AG04450 (cell line): ENCODE measurements at regions not wholly inside any gene's neighbourhood (a gene's known extent, or its start where the extent isn't known, plus 50 kb on each side); places are given as distances from the start of the nearest gene placed in this dataset.

Experiments used
- CTCF ChIA-PET: fragments of 300-600, 350-600 bp; formaldehyde crosslinking; extraction: SDS; loops from one replicate; lab custom pipeline; 2022; ENCODE audit warnings: antibody characterized with exemption, inconsistent platforms; lab: Charles Lee
- POLR2A ChIA-PET: fragments of 350-600 bp; formaldehyde crosslinking; extraction: SDS; loops from one replicate; lab custom pipeline; 2021; ENCODE audit warnings: antibody characterized with exemption, inconsistent platforms; lab: Yijun Ruan, JAX
- DNase-seq: peaks from one replicate; pipeline ENCODE4 v3.0.0-alpha.2; 2011; ENCODE audit warnings: low read depth, low spot score
- H3K27ac ChIP-seq: one replicate; pipeline ENCODE4 v1.5.1; 2012; ENCODE audit warnings: low read depth, low read length, control low read depth
- H3K27me3 ChIP-seq: one replicate; pipeline ENCODE4 v1.6.0; 2012; ENCODE audit warnings: low read length; ENCODE audit not compliant: control insufficient read depth, insufficient read depth
- H3K4me3 ChIP-seq: 2 replicates; pipeline ENCODE4 v1.5.1; 2011; ENCODE audit warnings: mild to moderate bottlenecking, low read depth, low read length, control low read depth
- H3K9me3 ChIP-seq: 2 replicates; pipeline ENCODE4 v1.5.1; 2012; ENCODE audit warnings: low read length; ENCODE audit not compliant: control insufficient read depth, insufficient read depth
- TF ChIP-seq, protein P1 (sequence below): IDR thresholded peaks from 2 replicates; pipeline ENCODE4 v1.5.1; 2011; ENCODE audit warnings: low read depth, low read length, control low read depth, inconsistent platforms

DNA sequence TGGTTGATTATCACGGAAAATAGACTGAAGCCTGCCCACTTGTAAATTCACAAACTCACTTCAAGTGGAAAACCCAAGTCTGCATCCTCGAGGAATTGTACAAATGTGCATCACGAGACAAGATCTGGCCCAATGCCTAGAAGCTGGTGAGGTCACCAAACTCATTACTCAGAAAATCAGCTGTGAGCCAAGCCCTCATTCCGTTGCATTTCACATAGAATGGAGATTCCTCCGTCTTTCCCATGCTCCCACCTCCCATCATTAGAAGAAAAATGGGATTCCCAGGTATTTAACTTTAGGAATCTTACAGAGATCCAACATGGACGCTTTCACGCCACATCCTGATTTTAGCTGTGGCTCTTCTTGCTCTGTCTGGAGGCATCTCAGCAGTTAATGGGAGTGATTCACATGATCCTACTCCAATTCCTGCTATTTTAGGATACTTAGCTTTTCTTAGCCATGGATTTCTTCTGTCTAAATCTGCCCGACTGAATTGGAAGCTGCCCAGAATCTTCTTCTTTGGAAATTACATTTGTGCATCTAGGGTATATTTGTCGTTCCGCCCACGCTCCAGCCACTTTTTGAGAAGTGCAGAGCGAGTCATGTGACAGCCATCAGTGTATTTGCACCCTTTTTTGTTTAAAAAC is 68.7 kb upstream of the STMND1 start:
- H3K27me3 ChIP-seq = no peaks in the 10 kb centered on the region
- H3K9me3 ChIP-seq = no peaks in the 10 kb centered on the region; the same call in 1 of the 2 replicates
- ChIA-PET CTCF (interaction anchor here (1.0 to 1.6 kb wide), 4 partner anchors 37 to 270 kb away, joined by 3 to 6 read pairs (median 4); no protein-coding TSS in a partner anchor), POLR2A (interaction anchor here (0.7 to 1.3 kb wide), 6 partner anchors 12 to 817 kb away, joined by 3 to 8 read pairs (median 4); partner anchors contain the start of gene ATXN1)
- TF ChIP-seq, protein P1, sequence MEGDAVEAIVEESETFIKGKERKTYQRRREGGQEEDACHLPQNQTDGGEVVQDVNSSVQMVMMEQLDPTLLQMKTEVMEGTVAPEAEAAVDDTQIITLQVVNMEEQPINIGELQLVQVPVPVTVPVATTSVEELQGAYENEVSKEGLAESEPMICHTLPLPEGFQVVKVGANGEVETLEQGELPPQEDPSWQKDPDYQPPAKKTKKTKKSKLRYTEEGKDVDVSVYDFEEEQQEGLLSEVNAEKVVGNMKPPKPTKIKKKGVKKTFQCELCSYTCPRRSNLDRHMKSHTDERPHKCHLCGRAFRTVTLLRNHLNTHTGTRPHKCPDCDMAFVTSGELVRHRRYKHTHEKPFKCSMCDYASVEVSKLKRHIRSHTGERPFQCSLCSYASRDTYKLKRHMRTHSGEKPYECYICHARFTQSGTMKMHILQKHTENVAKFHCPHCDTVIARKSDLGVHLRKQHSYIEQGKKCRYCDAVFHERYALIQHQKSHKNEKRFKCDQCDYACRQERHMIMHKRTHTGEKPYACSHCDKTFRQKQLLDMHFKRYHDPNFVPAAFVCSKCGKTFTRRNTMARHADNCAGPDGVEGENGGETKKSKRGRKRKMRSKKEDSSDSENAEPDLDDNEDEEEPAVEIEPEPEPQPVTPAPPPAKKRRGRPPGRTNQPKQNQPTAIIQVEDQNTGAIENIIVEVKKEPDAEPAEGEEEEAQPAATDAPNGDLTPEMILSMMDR = no peak
- peak; percentile 81 for DNase-seq
- peak overlapping the region; percentile 43 for H3K4me3 ChIP-seq
- H3K27ac ChIP-seq = peak overlapping the region; percentile 96

DNA sequence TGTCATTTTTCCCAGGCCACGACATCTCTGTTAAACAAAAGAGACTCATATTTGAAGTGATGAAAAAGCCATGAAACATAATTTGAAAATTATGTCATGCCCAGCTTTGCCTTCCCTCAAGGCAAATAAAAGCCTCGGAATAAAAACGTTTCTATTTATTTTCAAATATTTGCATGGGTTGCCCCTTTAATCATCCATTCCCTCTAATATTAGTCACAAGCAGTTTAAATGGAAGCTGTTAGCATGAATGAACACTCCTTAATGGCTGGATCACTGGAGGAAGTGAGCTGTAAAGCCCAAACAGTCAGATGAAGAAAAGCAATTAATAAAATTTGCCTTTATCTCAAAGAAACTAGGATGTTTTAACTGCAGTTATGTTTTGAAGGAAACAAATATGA is 69.3 kb upstream of the STMND1 start:
- H3K4me3 ChIP-seq = peak overlapping the region; percentile 7
- no peak for DNase-seq
- H3K9me3 ChIP-seq = no peaks in the 10 kb centered on the region; the same call in 1 of the 2 replicates
- no peaks in the 10 kb centered on the region for H3K27me3 ChIP-seq
- TF ChIP-seq, protein P1 = no peak
- POLR2A ChIA-PET = interaction anchor here (0.7 to 1.3 kb wide), 5 partner anchors 50 to 817 kb away, joined by 3 to 8 read pairs (median 5); partner anchors contain the start of gene ATXN1
- CTCF ChIA-PET = interaction anchor here (0.6 to 1.6 kb wide), 5 partner anchors 18 to 269 kb away, joined by 3 to 7 read pairs (median 5); no protein-coding TSS in a partner anchor
- peak overlapping the region; percentile 96 for H3K27ac ChIP-seq

DNA sequence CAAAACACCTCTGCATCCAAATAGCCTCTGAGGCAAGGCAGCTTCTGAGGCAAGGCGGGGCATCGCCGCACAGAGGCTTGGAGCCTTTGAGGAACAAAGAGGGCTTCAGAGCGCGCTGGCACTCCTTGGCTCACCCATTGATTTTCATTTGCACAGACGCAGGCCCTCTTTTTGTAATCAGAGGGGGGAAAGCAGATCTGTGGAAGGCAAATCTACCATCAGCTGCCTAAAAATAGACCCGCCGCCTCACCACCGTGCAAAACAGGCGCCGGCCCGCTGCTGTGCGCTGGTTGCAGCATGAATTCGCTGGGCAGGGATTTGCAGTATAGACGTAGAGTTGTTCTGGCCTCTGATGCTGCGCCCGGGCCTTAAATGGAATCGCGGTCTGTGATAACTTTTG is 69.9 kb upstream of the STMND1 start:
- POLR2A ChIA-PET = no interaction called here

DNA sequence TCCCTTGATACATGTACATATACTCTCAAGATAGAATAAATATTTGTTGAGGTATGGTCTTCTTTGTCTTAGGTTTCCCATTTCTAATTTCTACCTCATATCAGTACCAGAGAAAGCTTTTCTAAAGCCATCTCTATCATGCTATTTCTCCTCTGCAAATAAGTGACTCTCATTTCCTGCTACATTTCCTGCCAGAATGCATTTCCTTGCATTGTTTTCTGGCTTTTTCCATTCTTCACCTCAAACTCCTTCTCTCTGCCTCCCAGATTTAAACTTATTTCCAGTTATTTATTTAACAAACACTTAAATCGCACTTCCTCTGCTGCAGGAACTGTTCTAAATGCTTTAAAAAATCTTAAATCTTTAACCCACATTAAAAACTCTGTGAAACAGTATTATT is 74.4 kb upstream of the STMND1 start:
- no peak for DNase-seq
- CTCF ChIA-PET = interaction anchor here (1.0 kb wide), 1 partner anchor 696 kb away, joined by 3 read pairs; no protein-coding TSS in a partner anchor
- H3K4me3 ChIP-seq = no peak overlapping the region
- TF ChIP-seq, protein P1 = no peak
- H3K9me3 ChIP-seq = no peaks in the 10 kb centered on the region; the same call in 1 of the 2 replicates
- POLR2A ChIA-PET = no interaction called here
- no peak overlapping the region for H3K27ac ChIP-seq
- no peaks in the 10 kb centered on the region for H3K27me3 ChIP-seq

More for the DNA sequence above, 69.9 kb upstream of the STMND1 start:
- no peak overlapping the region for H3K4me3 ChIP-seq
- DNase-seq = no peak
- no peaks in the 10 kb centered on the region for H3K27me3 ChIP-seq
- H3K27ac ChIP-seq = peak overlapping the region; percentile 96
- no peaks in the 10 kb centered on the region; the same call in 1 of the 2 replicates for H3K9me3 ChIP-seq
- TF ChIP-seq, protein P1 = no peak
- CTCF ChIA-PET = interaction anchor here (0.6 to 1.3 kb wide), 2 partner anchors 17 to 67 kb away, joined by 3 to 7 read pairs; no protein-coding TSS in a partner anchor

DNA sequence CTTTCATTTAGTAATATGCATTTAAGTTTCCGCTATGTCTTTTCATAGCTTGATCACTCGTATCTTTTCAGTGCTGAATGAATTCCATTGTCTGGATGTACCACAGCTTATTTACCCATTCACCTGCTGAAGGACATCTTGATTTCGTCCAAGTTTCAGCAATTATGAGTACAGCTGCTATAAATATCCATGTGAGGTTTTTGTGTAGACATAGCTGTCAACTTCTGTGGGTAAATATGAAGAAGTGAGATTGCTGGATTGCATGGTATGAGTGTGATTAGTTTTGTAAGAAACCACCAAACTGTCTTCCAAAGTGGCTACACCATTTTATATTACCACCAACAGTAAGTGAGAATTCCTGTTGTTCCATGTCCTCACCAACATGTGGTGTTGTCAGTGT is 79.2 kb upstream of the STMND1 start:
- POLR2A ChIA-PET = no interaction called here

More for the DNA sequence above, 79.2 kb upstream of the STMND1 start:
- Histone ChIP-seq H3K4me3 (no peak overlapping the region), H3K9me3 (no peaks in the 10 kb centered on the region), H3K27me3 (no peaks in the 10 kb centered on the region), H3K27ac (no peak overlapping the region)
- TF ChIP-seq, protein P1 = no peak
- no peak for DNase-seq
- CTCF ChIA-PET = no interaction called here
